GM21529 (cell line): ENCODE measurements at regions not wholly inside any gene's neighbourhood (a gene's known extent, or its start where the extent isn't known, plus 50 kb on each side); places are given as distances from the start of the nearest gene placed in this dataset.

Experiments
- ATAC-seq: cut with Tn5 transposase; IDR thresholded peaks from one replicate; pipeline ENCODE4 v1.9.1; 2021; ENCODE audit not compliant: unreplicated experiment

GRCh38 chr9:107755246-107755645 lies 265.7 kb upstream of the KLF4 start:
- no peak for ATAC-seq

- peak; percentile 89 for ATAC-seq
These were observed 262.1 kb upstream of the KLF4 start for GRCh38 chr9:107751567-107752210.

- ATAC-seq, result no peak
These were observed 261.4 kb upstream of the KLF4 start for GRCh38 chr9:107750741-107751566.

- no peak for ATAC-seq
These were observed 260.3 kb upstream of the KLF4 start for GRCh38 chr9:107749787-107750444.

- no peak for ATAC-seq
These were observed 255.3 kb upstream of the KLF4 start for GRCh38 chr9:107744873-107745272.

GRCh38 chr9:107742531-107743309 lies 253.2 kb upstream of the KLF4 start:
- ATAC-seq, result no peak

GRCh38 chr9:107740088-107740980 lies 250.8 kb upstream of the KLF4 start:
- no peak for ATAC-seq

GRCh38 chr9:107739601-107740082 lies 250.1 kb upstream of the KLF4 start:
- ATAC-seq, result no peak

- no peak for ATAC-seq
These were observed 249.2 kb upstream of the KLF4 start for GRCh38 chr9:107738789-107739188.

GRCh38 chr9:107737987-107738743 lies 248.6 kb upstream of the KLF4 start:
- ATAC-seq, result no peak

- ATAC-seq, result no peak
These were observed 248.0 kb upstream of the KLF4 start for GRCh38 chr9:107737610-107737986.

- no peak for ATAC-seq
These were observed 246.3 kb upstream of the KLF4 start for GRCh38 chr9:107735821-107736220.

- no peak for ATAC-seq
These were observed 244.9 kb upstream of the KLF4 start for GRCh38 chr9:107734256-107735013.

GRCh38 chr9:107733523-107733894 lies 243.9 kb upstream of the KLF4 start:
- ATAC-seq, result no peak

GRCh38 chr9:107732781-107733522 lies 243.4 kb upstream of the KLF4 start:
- no peak for ATAC-seq

GRCh38 chr9:107731115-107731762 lies 241.7 kb upstream of the KLF4 start:
- no peak for ATAC-seq

GRCh38 chr9:107730666-107731065 lies 241.1 kb upstream of the KLF4 start:
- no peak for ATAC-seq
